ENCODE measurements at regions not wholly inside any gene's neighbourhood (a gene's known extent, or its start where the extent isn't known, plus 50 kb on each side); places are given as distances from the start of the nearest gene placed in this dataset.

DNA sequence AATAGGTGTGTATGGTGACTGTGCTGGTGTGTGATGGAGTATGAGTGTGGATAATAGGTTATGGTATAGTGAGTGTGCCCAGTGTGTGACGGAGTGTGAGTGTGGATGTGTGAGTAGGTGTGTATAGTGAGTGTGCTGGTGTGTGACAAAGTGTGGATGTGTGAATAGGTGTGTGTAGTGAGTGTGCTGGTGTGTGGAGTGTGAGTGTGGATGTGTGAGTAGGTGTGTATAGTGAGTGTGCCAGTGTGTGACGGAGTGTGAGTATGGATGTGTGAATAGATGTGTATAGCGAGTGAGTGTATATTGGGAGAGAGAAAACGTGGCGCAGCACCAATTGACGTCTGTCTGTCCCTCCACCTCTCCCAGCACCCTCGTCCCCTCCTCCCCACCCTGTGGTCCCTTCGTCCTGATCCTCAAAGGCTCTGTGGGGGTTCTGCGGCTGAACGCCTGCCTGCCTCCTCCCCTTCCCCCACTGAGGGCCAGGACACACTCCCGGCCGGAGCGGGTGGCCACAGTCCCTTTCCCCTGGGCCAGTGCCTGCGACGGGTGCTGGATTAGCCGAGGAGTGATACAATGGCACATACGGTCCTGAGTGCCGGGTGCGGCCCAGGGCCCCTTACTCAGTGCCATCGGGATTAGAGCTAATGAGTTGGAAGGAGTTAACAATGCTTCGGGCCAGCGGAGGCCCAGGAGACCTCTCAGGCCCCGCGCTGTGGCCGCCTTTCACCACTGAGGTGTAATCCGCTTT is 160.0 kb downstream of the MRM1 start:
- no peaks in the 10 kb centered on the region for H3K27me3 Mint-ChIP-seq
- peak overlapping the region; percentile 1 for H3K27ac Mint-ChIP-seq
- POLR2A ChIA-PET, result no interaction called here
- H3K4me3 Mint-ChIP-seq, result no peak overlapping the region
- DNase-seq (no peak), ATAC-seq (ENCODE audit: low read depth) (no peak)
- peaks cover 6% of the 10 kb centered on the region for H3K9me3 Mint-ChIP-seq
- H3K4me1 Mint-ChIP-seq, result peaks cover 16% of the 10 kb centered on the region
- H3K36me3 Mint-ChIP-seq, result no peaks in the 10 kb centered on the region

DNA sequence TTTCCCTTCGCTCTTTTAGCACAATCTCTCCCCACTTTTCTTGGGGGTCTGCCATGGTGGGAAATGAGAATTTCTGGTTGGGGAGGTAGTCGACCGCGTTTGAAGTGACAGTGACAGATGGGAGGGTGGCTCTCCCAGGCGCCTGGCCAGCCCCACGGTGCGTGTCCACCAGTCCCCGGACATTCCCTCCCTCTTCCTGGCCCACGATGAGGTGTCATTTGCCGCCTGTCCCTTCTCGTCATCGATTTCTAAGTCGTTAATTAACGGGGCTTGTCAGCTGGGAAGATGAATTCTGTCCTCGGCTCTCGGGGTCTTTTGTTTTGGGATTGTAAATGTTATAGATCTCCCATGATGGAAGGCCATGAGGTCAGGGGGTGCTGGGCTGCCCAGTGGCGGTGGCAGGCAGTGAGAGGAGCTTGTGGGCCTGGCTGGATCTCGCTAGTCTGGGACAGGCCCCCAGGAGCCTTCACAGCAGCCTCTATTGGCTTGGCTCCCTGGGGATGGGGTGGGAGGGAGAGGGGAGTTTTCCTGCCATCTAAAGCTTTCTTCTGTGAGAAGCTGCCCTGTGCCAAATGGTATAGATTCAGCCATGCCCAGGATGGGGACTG is 164.2 kb downstream of the MRM1 start:
- H3K27me3 Mint-ChIP-seq, result no peaks in the 10 kb centered on the region
- peaks cover 16% of the 10 kb centered on the region for H3K4me1 Mint-ChIP-seq
- ATAC-seq (ENCODE audit: low read depth) (no peak), DNase-seq (no peak)
- no peak overlapping the region for H3K4me3 Mint-ChIP-seq
- POLR2A ChIA-PET, result no interaction called here
- H3K27ac Mint-ChIP-seq, result no peak overlapping the region
- no peaks in the 10 kb centered on the region for H3K36me3 Mint-ChIP-seq
- peaks cover 6% of the 10 kb centered on the region for H3K9me3 Mint-ChIP-seq

GRCh38 chr17:36768394-36768793 is 167.0 kb downstream of the MRM1 start:
- H3K4me1 Mint-ChIP-seq, result peaks cover 3% of the 10 kb centered on the region
- POLR2A ChIA-PET, result no interaction called here
- H3K9me3 Mint-ChIP-seq, result no peaks in the 10 kb centered on the region
- ATAC-seq (ENCODE audit: low read depth), result no peak
- no peaks in the 10 kb centered on the region for H3K36me3 Mint-ChIP-seq
- H3K4me3 Mint-ChIP-seq, result no peak overlapping the region
- H3K27ac Mint-ChIP-seq, result no peak overlapping the region
- no peak for DNase-seq
- H3K27me3 Mint-ChIP-seq, result peaks cover 16% of the 10 kb centered on the region

GRCh38 chr17:36773039-36773438 is 164.2 kb upstream of the LHX1 start:
- no peak for DNase-seq
- Mint-ChIP-seq H3K4me3 (no peak overlapping the region), H3K27ac (no peak overlapping the region), H3K27me3 (peaks cover 23% of the 10 kb centered on the region), H3K4me1 (no peaks in the 10 kb centered on the region), H3K36me3 (no peaks in the 10 kb centered on the region), H3K9me3 (no peaks in the 10 kb centered on the region)
- ATAC-seq (ENCODE audit: low read depth), result no peak
- POLR2A ChIA-PET, result no interaction called here

- ATAC-seq (ENCODE audit: low read depth), result no peak
- H3K27ac Mint-ChIP-seq, result no peak overlapping the region
- POLR2A ChIA-PET, result no interaction called here
- no peak overlapping the region for H3K4me3 Mint-ChIP-seq
- DNase-seq, result no peak
- peaks cover 20% of the 10 kb centered on the region for H3K27me3 Mint-ChIP-seq
- H3K4me1 Mint-ChIP-seq, result no peaks in the 10 kb centered on the region
- H3K9me3 Mint-ChIP-seq, result no peaks in the 10 kb centered on the region
- no peaks in the 10 kb centered on the region for H3K36me3 Mint-ChIP-seq
These were observed 160.2 kb upstream of the LHX1 start for GRCh38 chr17:36777118-36777517.

DNA sequence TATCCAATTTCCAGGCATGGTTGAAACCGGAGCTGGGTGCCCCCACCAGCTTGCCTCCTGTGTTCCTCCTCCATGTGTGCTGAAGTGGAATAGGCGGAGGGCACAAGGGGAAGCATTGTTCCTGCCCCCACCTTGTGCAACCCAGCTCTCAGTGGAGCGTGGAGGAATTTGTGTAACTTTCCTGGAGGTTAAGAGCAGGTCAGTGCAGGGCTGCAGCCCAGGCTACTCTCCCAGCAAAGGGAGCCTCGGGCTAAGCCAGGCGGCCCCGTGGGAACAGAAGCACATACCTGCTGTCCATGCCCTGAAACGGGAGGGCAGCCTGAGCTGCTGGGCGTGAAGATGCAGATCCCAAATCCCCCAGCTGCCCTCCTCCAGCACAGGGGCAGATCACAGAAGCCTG is 158.8 kb upstream of the LHX1 start:
- peaks cover 10% of the 10 kb centered on the region for H3K27me3 Mint-ChIP-seq

GRCh38 chr17:36779550-36779949 is 157.7 kb upstream of the LHX1 start:
- POLR2A ChIA-PET, result interaction anchor here (1.2 kb wide), 1 partner anchor 16 kb away, joined by 3 read pairs; no protein-coding TSS in a partner anchor
- Mint-ChIP-seq H3K4me3 (no peak overlapping the region), H3K27me3 (peaks cover 4% of the 10 kb centered on the region)

More for the DNA sequence above, 158.8 kb upstream of the LHX1 start:
- POLR2A ChIA-PET, result no interaction called here
- no peak for DNase-seq
- no peaks in the 10 kb centered on the region for H3K36me3 Mint-ChIP-seq
- no peak overlapping the region for H3K4me3 Mint-ChIP-seq
- H3K9me3 Mint-ChIP-seq, result no peaks in the 10 kb centered on the region
- ATAC-seq (ENCODE audit: low read depth), result no peak
- H3K27ac Mint-ChIP-seq, result no peak overlapping the region
- no peaks in the 10 kb centered on the region for H3K4me1 Mint-ChIP-seq

GRCh38 chr17:36784633-36785032 is 152.6 kb upstream of the LHX1 start:
- H3K4me3 Mint-ChIP-seq, result no peak overlapping the region
- H3K36me3 Mint-ChIP-seq, result peaks cover 1% of the 10 kb centered on the region
- no peak for DNase-seq
- H3K27me3 Mint-ChIP-seq, result peaks cover 16% of the 10 kb centered on the region
- no peak for ATAC-seq (ENCODE audit: low read depth)
- H3K9me3 Mint-ChIP-seq, result peaks cover 2% of the 10 kb centered on the region
- POLR2A ChIA-PET, result no interaction called here
- H3K4me1 Mint-ChIP-seq, result no peaks in the 10 kb centered on the region
- H3K27ac Mint-ChIP-seq, result no peak overlapping the region

More at GRCh38 chr17:36779550-36779949, 157.7 kb upstream of the LHX1 start:
- no peak overlapping the region for H3K27ac Mint-ChIP-seq
- H3K36me3 Mint-ChIP-seq, result no peaks in the 10 kb centered on the region
- H3K4me1 Mint-ChIP-seq, result no peaks in the 10 kb centered on the region
- H3K9me3 Mint-ChIP-seq, result no peaks in the 10 kb centered on the region
- DNase-seq (no peak), ATAC-seq (ENCODE audit: low read depth) (no peak)

DNA sequence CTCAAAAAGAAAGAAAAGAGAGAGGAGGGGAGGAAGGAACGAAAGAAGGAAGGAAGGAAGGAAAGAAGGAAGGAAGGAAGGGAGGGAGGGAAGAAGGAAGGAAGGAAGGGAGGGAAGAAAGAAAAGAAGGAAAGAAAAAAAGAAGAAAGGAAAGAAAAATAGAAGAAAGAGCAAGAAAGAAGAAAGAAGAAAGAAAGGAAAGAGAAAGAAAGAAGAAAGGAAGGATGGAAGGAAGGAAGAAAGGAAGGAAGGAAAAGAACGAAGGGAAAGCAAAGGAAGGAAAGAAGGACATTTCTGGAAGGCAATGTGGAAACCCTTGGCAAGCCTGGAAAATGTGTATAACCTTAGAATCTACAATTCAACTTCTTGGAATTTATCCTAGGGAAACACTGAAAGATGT is 150.4 kb upstream of the LHX1 start:
- DNase-seq (no peak), ATAC-seq (ENCODE audit: low read depth) (no peak)
- Mint-ChIP-seq H3K9me3 (peaks cover 2% of the 10 kb centered on the region), H3K27me3 (peaks cover 28% of the 10 kb centered on the region), H3K27ac (no peak overlapping the region), H3K36me3 (peaks cover 1% of the 10 kb centered on the region), H3K4me3 (no peak overlapping the region), H3K4me1 (no peaks in the 10 kb centered on the region)
- POLR2A ChIA-PET, result no interaction called here

DNA sequence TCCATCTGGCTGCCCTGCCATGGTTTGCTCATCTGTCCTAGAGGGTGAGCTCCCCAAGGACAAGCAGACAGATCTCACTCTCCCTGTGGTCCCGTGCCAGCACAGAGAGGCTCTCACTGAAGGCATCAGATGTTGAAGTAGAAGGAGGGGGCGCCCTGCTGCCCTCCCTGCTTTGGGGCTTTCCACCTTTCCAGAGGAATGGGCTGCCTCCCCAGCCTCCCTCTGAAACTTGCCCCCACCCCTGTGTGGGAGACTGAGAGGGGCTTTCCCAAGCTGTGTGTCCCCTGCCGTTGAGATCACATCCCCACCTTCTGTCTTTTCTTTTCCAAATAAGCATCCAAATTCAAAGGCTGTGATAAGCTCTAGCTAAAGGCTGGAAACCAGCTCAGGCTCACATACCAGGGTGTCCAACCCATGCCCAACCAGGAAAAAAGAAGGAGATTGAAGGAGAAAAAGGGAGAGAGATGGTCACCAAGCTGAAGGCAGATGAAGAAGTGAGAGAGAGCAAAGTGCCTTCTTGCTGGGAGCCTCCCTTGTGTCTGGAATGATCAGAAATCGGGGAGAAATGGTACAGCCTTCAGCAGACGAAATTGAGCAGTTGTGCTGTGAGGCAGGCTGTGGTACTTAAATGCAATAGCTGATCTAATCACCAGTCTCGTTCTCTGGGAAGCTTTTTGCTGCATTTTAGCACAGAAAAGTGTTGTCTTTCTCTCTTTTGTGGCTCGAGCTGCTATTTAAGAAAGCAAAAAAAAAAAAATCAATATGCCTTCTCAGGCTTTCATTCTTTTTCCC is 145.9 kb upstream of the LHX1 start:
- POLR2A ChIA-PET, result no interaction called here
- peaks cover 1% of the 10 kb centered on the region for H3K36me3 Mint-ChIP-seq
- no peaks in the 10 kb centered on the region for H3K9me3 Mint-ChIP-seq
- peaks cover 33% of the 10 kb centered on the region for H3K27me3 Mint-ChIP-seq
- DNase-seq (no peak), ATAC-seq (ENCODE audit: low read depth) (no peak)
- no peaks in the 10 kb centered on the region for H3K4me1 Mint-ChIP-seq
- no peak overlapping the region for H3K27ac Mint-ChIP-seq
- no peak overlapping the region for H3K4me3 Mint-ChIP-seq

GRCh38 chr17:36791942-36792475 is 145.3 kb upstream of the LHX1 start:
- POLR2A ChIA-PET, result no interaction called here
- Mint-ChIP-seq H3K9me3 (no peaks in the 10 kb centered on the region), H3K4me1 (no peaks in the 10 kb centered on the region), H3K4me3 (no peak overlapping the region), H3K27me3 (peaks cover 31% of the 10 kb centered on the region), H3K36me3 (no peaks in the 10 kb centered on the region), H3K27ac (no peak overlapping the region)
- DNase-seq (no peak), ATAC-seq (ENCODE audit: low read depth) (no peak)

GRCh38 chr17:36792849-36793248 is 144.4 kb upstream of the LHX1 start:
- POLR2A ChIA-PET, result no interaction called here
- Mint-ChIP-seq H3K36me3 (no peaks in the 10 kb centered on the region), H3K27me3 (peaks cover 28% of the 10 kb centered on the region), H3K27ac (no peak overlapping the region), H3K9me3 (no peaks in the 10 kb centered on the region), H3K4me3 (no peak overlapping the region), H3K4me1 (no peaks in the 10 kb centered on the region)
- no peak for ATAC-seq (ENCODE audit: low read depth)
- no peak for DNase-seq

DNA sequence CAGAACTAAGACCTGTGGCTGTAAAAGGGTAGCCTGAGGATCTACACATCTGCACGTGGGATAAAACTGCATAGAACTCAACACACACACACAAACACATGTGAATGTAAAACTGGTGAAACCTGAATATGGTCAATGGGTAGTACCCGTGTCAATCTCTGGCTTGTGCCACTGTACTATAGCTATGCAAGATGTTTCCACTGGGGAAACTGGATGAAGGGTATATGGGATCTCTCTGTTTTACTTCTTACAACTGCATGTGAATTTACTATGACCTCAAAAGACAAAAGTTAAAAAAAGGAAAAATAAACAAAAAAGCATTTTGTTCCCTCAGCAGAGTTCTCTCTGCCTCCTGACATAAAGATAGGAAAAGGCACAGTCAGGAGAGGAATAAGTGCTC is 143.3 kb upstream of the LHX1 start:
- Mint-ChIP-seq H3K27ac (no peak overlapping the region), H3K36me3 (no peaks in the 10 kb centered on the region), H3K4me1 (no peaks in the 10 kb centered on the region), H3K27me3 (peaks cover 27% of the 10 kb centered on the region), H3K9me3 (no peaks in the 10 kb centered on the region), H3K4me3 (no peak overlapping the region)
- POLR2A ChIA-PET, result no interaction called here
- ATAC-seq (ENCODE audit: low read depth), result no peak
- DNase-seq, result no peak
